ENCODE measurements at regions not wholly inside any gene's neighbourhood (a gene's known extent, or its start where the extent isn't known, plus 50 kb on each side); places are given as distances from the start of the nearest gene placed in this dataset.

DNA sequence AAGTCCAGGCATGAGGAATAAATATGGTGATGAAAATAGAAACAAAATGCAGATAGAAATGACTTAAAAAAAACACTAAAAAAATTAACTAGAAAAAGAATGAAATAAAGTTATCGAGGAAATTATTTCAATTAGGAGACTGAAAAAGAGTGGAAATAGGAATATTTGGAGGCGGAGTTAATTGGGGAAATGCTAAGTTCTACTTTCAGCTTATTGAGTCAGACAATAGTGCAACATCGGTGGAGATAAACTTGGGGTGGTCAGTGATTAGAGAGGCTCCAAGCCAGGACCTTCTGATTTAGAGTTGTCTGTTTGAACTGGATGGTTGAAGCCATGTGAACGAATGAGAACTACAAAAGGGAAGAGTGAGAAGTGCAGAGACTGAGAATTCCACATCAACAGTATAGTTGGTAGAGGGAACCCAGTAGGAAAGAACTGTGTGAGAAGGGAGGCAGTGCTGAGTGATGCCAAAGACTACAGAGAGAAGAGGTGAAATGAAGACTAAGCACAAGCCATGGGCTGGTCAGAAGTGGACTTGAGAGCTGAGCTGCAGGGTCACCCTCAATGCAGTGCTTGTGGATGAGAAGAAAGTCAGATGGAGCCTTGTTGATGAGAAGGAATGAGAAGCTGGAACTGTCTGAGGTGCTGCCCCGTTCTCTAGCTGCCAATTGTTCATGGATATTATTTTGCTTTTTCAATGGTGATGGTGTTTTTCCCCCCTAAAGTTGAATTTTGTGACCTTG is 160.7 kb downstream of the ICE1 start:
- TF ChIP-seq JUN (IDR thresholded peaks at IDR 0.05; ENCODE audit: borderline replicate concordance, insufficient read depth, insufficient read length, low read depth) (no peak), GATA2 (IDR thresholded peaks at IDR 0.05; ENCODE audit: insufficient read depth, insufficient read length, low read depth, low read length) (no peak), POLR2A (IDR thresholded peaks at IDR 0.05; ENCODE audit: low read depth, low read length) (no peak), EZH2 (IDR thresholded peaks at IDR 0.05; ENCODE audit: borderline replicate concordance, low read depth, low read length, severe bottlenecking) (no peak), MYC (IDR thresholded peaks at IDR 0.05; ENCODE audit: low read depth, low read length) (no peak), POLR2AphosphoS5 (IDR thresholded peaks at IDR 0.05; ENCODE audit: insufficient read depth, low read depth, low read length) (no peak), CTCF (IDR thresholded peaks at IDR 0.05; ENCODE audit: extremely low read depth in 1 of 2, insufficient read depth in 1 of 2, low read depth in 1 of 2, low read length in 2 of 2) (no peak), FOS (IDR thresholded peaks at IDR 0.05; ENCODE audit: borderline replicate concordance, insufficient read depth, low read length) (no peak)
- TF ChIP-seq, protein P1, sequence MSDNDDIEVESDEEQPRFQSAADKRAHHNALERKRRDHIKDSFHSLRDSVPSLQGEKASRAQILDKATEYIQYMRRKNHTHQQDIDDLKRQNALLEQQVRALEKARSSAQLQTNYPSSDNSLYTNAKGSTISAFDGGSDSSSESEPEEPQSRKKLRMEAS (IDR thresholded peaks at IDR 0.05; ENCODE audit: insufficient read depth, insufficient read length) = no peak
- H3K9ac ChIP-seq (replicated peaks; ENCODE audit: extremely low read depth, insufficient read depth, low read length) = no peak overlapping the region
- no peaks in the 10 kb centered on the region for H3K9me1 ChIP-seq (replicated peaks; ENCODE audit: control insufficient read depth, extremely low read depth, insufficient read depth, low read length)
- no peak overlapping the region for H3K27ac ChIP-seq (ENCODE audit: insufficient read depth, low read depth, low read length)
- POLR2A ChIA-PET = no interaction called here
- H3K79me2 ChIP-seq (ENCODE audit: control insufficient read depth, insufficient read depth, low read length) = no peaks in the 10 kb centered on the region
- H3K4me1 ChIP-seq (ENCODE audit: control insufficient read depth, extremely low read depth, insufficient read depth, low read length) = no peaks in the 10 kb centered on the region
- no peaks in the 10 kb centered on the region for H4K20me1 ChIP-seq (replicated peaks; ENCODE audit: control insufficient read depth, extremely low read depth, insufficient read depth, low read length)
- CTCF ChIA-PET = no interaction called here
- intact Hi-C loops (cut with micrococcal nuclease) (no loop called here), dilution Hi-C loops (cut with MboI; ENCODE audit: extremely low pct_ligation_motif_present, low sequenced_read_pairs) (no loop called here)
- no TSS peak for BruUV-seq (replicated peaks)
- no peaks in the 10 kb centered on the region for H3K36me3 ChIP-seq (ENCODE audit: control insufficient read depth in 2 of 2, extremely low read depth in 1 of 2, insufficient read depth in 2 of 2, low read length in 2 of 2)
- H3K27me3 ChIP-seq (ENCODE audit: control insufficient read depth in 2 of 2, insufficient read depth in 2 of 2, low read length in 2 of 2) = no peaks in the 10 kb centered on the region
- H3K4me2 ChIP-seq (ENCODE audit: insufficient read depth, low read length) = no peak overlapping the region
- H3K4me3 ChIP-seq (replicated peaks in 1 of 3; ENCODE audit: insufficient read depth in 1 of 3, low read depth in 1 of 3, low read length in 3 of 3) = no peak overlapping the region
- no peak overlapping the region for H2AFZ ChIP-seq (ENCODE audit: low read depth, low read length)
- H3K9me3 ChIP-seq (replicated peaks; ENCODE audit: control insufficient read depth, insufficient read depth, low read length) = no peaks in the 10 kb centered on the region
- DNase-seq (ENCODE audit: low read depth, low spot score) (no peak), FAIRE-seq (no peak)
